ENCODE measurements at regions not wholly inside any gene's neighbourhood (a gene's known extent, or its start where the extent isn't known, plus 50 kb on each side); places are given as distances from the start of the nearest gene placed in this dataset.

DNA sequence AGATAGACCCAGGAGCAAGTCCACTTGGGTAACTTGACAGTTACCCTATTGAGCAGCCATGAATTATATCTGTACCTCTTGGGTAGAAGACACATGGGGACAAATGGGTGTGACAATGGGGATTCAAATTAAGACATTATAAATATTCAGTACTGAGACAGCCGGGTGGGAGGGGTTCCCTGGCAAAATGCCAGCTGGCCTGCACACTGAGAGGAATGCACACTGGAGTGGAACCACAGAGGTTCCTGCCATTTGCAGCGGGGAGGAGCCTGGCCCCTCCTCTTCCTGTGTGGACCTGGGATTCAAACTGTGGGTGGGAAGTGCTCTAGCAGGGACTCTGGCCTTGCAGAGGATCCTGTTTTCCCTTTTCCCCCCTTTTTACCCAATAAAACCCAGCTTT is 118.7 kb upstream of the CDKN3 start:
- TF ChIP-seq EZH2 (IDR thresholded peaks at IDR 0.05; ENCODE audit: insufficient read depth, poor library complexity, severe bottlenecking): no peak
- no peak for TF ChIP-seq EZH2phosphoT487 (IDR thresholded peaks at IDR 0.05; ENCODE audit: insufficient read depth, low read depth)

Data from GM23248 (cell line).